OCI-LY7 (cell line): ENCODE measurements at regions not wholly inside any gene's neighbourhood (a gene's known extent, or its start where the extent isn't known, plus 50 kb on each side); places are given as distances from the start of the nearest gene placed in this dataset.

Experiments used
- BruUV-seq: library from RNA; stranded (reverse); fragments of 400-500 nt; replicated peaks from 2 replicates; lab custom pipeline; 2021; lab: Mats Ljungman, UMichigan
- CTCF ChIA-PET: fragments of 300-600 bp; sonication (Branson Sonifier 250); formaldehyde crosslinking; loops from one replicate; lab custom pipeline; 2022; ENCODE audit warnings: antibody characterized with exemption; ENCODE audit not compliant: unreplicated experiment; lab: Charles Lee
- POLR2A ChIA-PET: fragments of 300-600 bp; sonication (Branson Sonifier 250); formaldehyde crosslinking; loops from one replicate; lab custom pipeline; 2022; ENCODE audit warnings: antibody characterized with exemption; lab: Charles Lee
- DNase-seq: peaks from one replicate; pipeline ENCODE4 v3.0.0-alpha.2; 2015; ENCODE audit warnings: low spot score
- H2AFZ ChIP-seq: fragments of 200-600 bp; sonication (generic), shearing (Covaris generic); 2 replicates; pipeline ENCODE4 v1.6.1; 2014; ENCODE audit warnings: mild to moderate bottlenecking, antibody characterized with exemption, low read length, moderate library complexity
- H3K27ac ChIP-seq: fragments of 200-600 bp; sonication (generic); 2 replicates; pipeline ENCODE4 v1.5.1; 2014; ENCODE audit warnings: mixed run types, low read depth, mild to moderate bottlenecking, moderate library complexity, low read length, inconsistent platforms; ENCODE audit not compliant: poor library complexity, severe bottlenecking
- H3K36me3 ChIP-seq: fragments of 200-600 bp; sonication (generic); 2 replicates; pipeline ENCODE4 v1.6.1; 2014; ENCODE audit warnings: mild to moderate bottlenecking, antibody characterized with exemption, low read length, moderate library complexity, mixed read lengths; ENCODE audit not compliant: insufficient read depth
- H3K4me1 ChIP-seq: fragments of 200-600 bp; sonication (generic); 2 replicates; pipeline ENCODE4 v1.5.1; 2014; ENCODE audit warnings: mild to moderate bottlenecking, low read length; ENCODE audit not compliant: insufficient read depth, poor library complexity, severe bottlenecking
- H3K4me2 ChIP-seq: fragments of 200-600 bp; sonication (generic); 2 replicates; pipeline ENCODE4 v1.6.1; 2014; ENCODE audit warnings: mild to moderate bottlenecking, low read length
- H3K4me3 ChIP-seq: fragments of 200-600 bp; sonication (generic); 2 replicates; pipeline ENCODE4 v1.5.1; 2014; ENCODE audit warnings: mild to moderate bottlenecking, low read depth, low read length; ENCODE audit not compliant: poor library complexity, severe bottlenecking
- H3K79me2 ChIP-seq: fragments of 200-600 bp; sonication (generic); 2 replicates; pipeline ENCODE4 v1.6.1; 2016; ENCODE audit warnings: low read depth, mild to moderate bottlenecking, low read length, moderate library complexity, mixed read lengths; ENCODE audit not compliant: insufficient read depth
- H3K9me2 ChIP-seq: fragments of 200-600 bp; sonication (generic); 2 replicates; pipeline ENCODE4 v1.6.1; 2016; ENCODE audit warnings: mild to moderate bottlenecking, low read length, mixed read lengths; ENCODE audit not compliant: insufficient read depth
- H3K9me3 ChIP-seq: fragments of 200-600 bp; sonication (generic); 2 replicates; pipeline ENCODE4 v1.6.1; 2014; ENCODE audit warnings: mild to moderate bottlenecking, mixed run types, low read length, mixed read lengths
- H4K20me1 ChIP-seq: fragments of 200-600 bp; sonication (generic); 2 replicates; pipeline ENCODE4 v1.6.1; 2014; ENCODE audit warnings: mild to moderate bottlenecking, antibody characterized with exemption, low read length, moderate library complexity, mixed read lengths; ENCODE audit not compliant: insufficient read depth
- EZH2phosphoT487 ChIP-seq: fragments of 200-600 bp; sonication (generic); IDR thresholded peaks from 2 replicates; pipeline ENCODE4 v1.6.1; 2018; ENCODE audit warnings: low read depth, borderline replicate concordance, mild to moderate bottlenecking, mixed run types, antibody characterized with exemption, low read length, moderate library complexity, mixed read lengths
- intact Hi-C: fragments of 100-400 bp; cut with micrococcal nuclease; formaldehyde crosslinking; loops from one replicate; pipeline ENCODE4 v1.10.0; 2022; ENCODE audit not compliant: unreplicated experiment
- TF ChIP-seq, protein P1 (sequence below): fragments of 200-600 bp; sonication (generic); conservative IDR thresholded peaks from 2 replicates; pipeline ENCODE4 v1.5.1; 2014; ENCODE audit warnings: mild to moderate bottlenecking, antibody characterized with exemption, low read length, moderate library complexity, mixed read lengths

DNA sequence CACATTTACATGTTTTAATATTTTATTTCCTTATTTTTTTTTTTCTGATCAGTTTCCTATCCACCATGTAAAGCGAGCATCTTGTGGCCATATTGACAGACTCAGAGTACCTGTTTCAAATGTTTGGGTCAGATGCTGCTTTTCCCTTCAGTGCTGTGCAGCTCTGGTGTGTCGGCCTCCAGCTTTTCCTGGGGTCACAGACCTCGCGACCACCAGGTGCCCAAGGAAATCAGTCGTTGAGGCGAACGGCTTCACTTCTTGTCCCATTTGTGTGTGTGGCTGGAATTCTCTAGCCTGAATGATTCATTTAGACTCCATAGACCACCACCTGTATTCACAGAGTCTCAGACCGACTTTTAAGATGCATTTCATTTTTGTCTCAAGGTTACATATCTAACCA, 166.9 kb upstream of the SPRY4 start:
- no peak overlapping the region for H3K4me2 ChIP-seq
- no peaks in the 10 kb centered on the region for H3K4me1 ChIP-seq
- H3K9me3 ChIP-seq: no peaks in the 10 kb centered on the region
- H3K36me3 ChIP-seq: no peaks in the 10 kb centered on the region
- H4K20me1 ChIP-seq: no peaks in the 10 kb centered on the region
- ChIA-PET CTCF (no interaction called here), POLR2A (no interaction called here)
- intact Hi-C loops: no loop called here
- no peak overlapping the region for H3K27ac ChIP-seq
- H3K4me3 ChIP-seq: no peak overlapping the region
- no peak overlapping the region for H2AFZ ChIP-seq
- DNase-seq: no peak
- H3K79me2 ChIP-seq: no peaks in the 10 kb centered on the region
- no peak for TF ChIP-seq EZH2phosphoT487
- TF ChIP-seq, protein P1, sequence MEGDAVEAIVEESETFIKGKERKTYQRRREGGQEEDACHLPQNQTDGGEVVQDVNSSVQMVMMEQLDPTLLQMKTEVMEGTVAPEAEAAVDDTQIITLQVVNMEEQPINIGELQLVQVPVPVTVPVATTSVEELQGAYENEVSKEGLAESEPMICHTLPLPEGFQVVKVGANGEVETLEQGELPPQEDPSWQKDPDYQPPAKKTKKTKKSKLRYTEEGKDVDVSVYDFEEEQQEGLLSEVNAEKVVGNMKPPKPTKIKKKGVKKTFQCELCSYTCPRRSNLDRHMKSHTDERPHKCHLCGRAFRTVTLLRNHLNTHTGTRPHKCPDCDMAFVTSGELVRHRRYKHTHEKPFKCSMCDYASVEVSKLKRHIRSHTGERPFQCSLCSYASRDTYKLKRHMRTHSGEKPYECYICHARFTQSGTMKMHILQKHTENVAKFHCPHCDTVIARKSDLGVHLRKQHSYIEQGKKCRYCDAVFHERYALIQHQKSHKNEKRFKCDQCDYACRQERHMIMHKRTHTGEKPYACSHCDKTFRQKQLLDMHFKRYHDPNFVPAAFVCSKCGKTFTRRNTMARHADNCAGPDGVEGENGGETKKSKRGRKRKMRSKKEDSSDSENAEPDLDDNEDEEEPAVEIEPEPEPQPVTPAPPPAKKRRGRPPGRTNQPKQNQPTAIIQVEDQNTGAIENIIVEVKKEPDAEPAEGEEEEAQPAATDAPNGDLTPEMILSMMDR: no peak
- H3K9me2 ChIP-seq: no peaks in the 10 kb centered on the region
- no TSS peak for BruUV-seq

- Histone ChIP-seq H3K4me1 (no peaks in the 10 kb centered on the region), H2AFZ (no peak overlapping the region), H3K9me2 (no peaks in the 10 kb centered on the region), H3K4me2 (no peak overlapping the region), H3K4me3 (no peak overlapping the region), H3K79me2 (no peaks in the 10 kb centered on the region), H3K27ac (no peak overlapping the region), H4K20me1 (no peaks in the 10 kb centered on the region), H3K36me3 (no peaks in the 10 kb centered on the region), H3K9me3 (no peaks in the 10 kb centered on the region)
- no TSS peak for BruUV-seq
- DNase-seq: no peak
- ChIA-PET CTCF (no interaction called here), POLR2A (no interaction called here)
- intact Hi-C loops: no loop called here
- TF ChIP-seq, protein P1: no peak
- no peak for TF ChIP-seq EZH2phosphoT487
These were observed 166.4 kb upstream of the SPRY4 start for GRCh38 chr5:142491270-142491669.

DNA sequence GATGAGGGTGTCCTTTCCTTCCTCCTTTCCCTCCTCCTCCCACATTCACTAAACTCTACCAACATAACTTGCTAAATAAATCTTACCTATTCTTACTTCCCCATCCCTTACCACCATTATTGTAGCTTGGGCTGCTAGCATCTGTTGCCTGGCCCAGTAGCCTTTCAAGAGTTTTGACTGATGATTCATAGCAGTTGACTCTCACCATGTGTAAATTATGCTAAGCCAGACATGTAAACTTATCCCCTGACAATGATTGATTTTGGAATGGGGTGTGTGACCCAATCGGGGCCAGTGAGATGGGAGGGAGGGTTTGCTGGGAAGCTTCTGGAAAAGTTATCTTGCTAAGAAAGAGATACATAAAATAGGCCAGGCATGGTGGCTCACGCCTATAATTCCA, 161.8 kb upstream of the SPRY4 start:
- no TSS peak for BruUV-seq
- POLR2A ChIA-PET: no interaction called here
- Histone ChIP-seq H3K4me2 (no peak overlapping the region), H3K36me3 (no peaks in the 10 kb centered on the region), H3K79me2 (no peaks in the 10 kb centered on the region), H3K9me2 (no peaks in the 10 kb centered on the region), H3K9me3 (no peaks in the 10 kb centered on the region), H3K4me3 (no peak overlapping the region), H2AFZ (no peak overlapping the region), H4K20me1 (no peaks in the 10 kb centered on the region), H3K4me1 (no peaks in the 10 kb centered on the region), H3K27ac (no peak overlapping the region)
- intact Hi-C loops: no loop called here
- TF ChIP-seq EZH2phosphoT487: no peak
- TF ChIP-seq, protein P1: no peak
- CTCF ChIA-PET: no interaction called here
- DNase-seq: no peak
